Skeletal muscle satellite cell (primary cell): ENCODE measurements at regions not wholly inside any gene's neighbourhood (a gene's known extent, or its start where the extent isn't known, plus 50 kb on each side); places are given as distances from the start of the nearest gene placed in this dataset.

ENCODE experiments used
- H3K27me3 ChIP-seq: 2 replicates; pipeline ENCODE4 v1.7.0; 2013; ENCODE audit warnings: low read length; ENCODE audit not compliant: control insufficient read depth, insufficient read depth
- H3K36me3 ChIP-seq: 2 replicates; pipeline ENCODE4 v1.7.0; 2013; ENCODE audit warnings: mild to moderate bottlenecking, control low read depth, low read length; ENCODE audit not compliant: insufficient read depth
- H3K4me1 ChIP-seq: 2 replicates; pipeline ENCODE4 v1.7.0; 2013; ENCODE audit warnings: low read length; ENCODE audit not compliant: control insufficient read depth, insufficient read depth
- H3K4me2 ChIP-seq: 2 replicates; pipeline ENCODE4 v1.7.0; 2013; ENCODE audit warnings: mild to moderate bottlenecking, low read length
- H3K4me3 ChIP-seq: 2 replicates; pipeline ENCODE4 v1.7.0; 2013; ENCODE audit warnings: low read length
- H3K9ac ChIP-seq: 2 replicates; pipeline ENCODE4 v1.7.0; 2013; ENCODE audit warnings: mild to moderate bottlenecking, low read depth, low read length, moderate library complexity
- H3K9me3 ChIP-seq: replicated peaks from 2 replicates; pipeline ENCODE4 v1.7.0; 2013; ENCODE audit warnings: mild to moderate bottlenecking, control low read depth, low read length

DNA sequence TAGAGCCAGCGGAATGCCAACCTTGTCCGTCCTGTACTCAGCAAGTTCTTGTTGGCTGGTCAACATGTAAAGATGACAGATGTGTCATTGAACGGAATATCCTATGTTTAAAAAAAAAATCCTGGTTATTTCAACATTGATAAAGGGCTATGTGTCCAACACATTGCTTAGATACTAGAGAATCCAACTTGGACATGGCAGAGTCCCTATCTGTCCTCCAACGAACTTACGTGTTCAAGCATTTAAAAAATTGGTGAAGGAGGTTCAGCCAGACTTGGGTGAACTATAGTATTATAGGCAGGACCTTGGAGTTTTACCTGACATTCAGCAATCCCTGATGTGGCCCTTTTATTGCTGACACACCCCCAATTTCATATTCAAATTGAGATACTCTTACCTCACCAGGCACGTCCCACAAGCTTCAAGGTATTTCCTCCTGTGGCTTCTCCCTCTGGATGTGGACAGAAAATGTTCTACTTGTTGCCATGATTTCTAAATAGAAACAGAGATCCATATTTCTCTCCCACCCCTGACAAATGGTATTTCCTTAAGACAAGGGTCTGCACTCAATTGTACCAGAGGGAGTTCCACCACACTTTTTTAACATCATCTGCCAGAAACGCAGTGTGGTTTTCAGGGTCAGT lies 207.7 kb upstream of the TPM1 start:
- H3K4me2 ChIP-seq: no peak overlapping the region
- H3K9ac ChIP-seq: no peak overlapping the region
- H3K36me3 ChIP-seq: peaks cover 21% of the 10 kb centered on the region
- H3K9me3 ChIP-seq: no peaks in the 10 kb centered on the region
- H3K27me3 ChIP-seq: no peaks in the 10 kb centered on the region
- H3K4me3 ChIP-seq: no peak overlapping the region
- no peaks in the 10 kb centered on the region for H3K4me1 ChIP-seq

DNA sequence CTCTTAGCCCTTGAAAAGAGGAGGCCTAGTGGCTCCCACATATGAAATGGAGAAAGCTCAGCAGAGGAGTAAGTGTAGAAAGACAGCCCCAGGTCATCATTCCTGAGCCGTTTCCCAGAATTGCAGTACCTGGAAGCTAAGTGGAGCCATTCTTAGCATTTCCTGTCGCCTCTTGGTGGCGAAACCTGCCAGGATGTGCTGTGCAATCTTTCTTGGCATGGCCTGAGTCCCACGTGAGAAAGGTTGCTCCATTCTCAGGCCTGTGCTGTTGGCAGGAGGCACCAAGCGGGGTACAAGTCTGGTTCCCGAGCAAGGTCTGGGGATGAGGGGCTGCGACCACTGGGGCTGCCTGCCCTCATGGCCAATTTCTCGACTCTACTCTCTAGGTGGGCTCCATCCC lies 207.2 kb upstream of the TPM1 start:
- Histone ChIP-seq H3K4me2 (no peak overlapping the region), H3K4me3 (no peak overlapping the region), H3K9ac (no peak overlapping the region), H3K27me3 (no peaks in the 10 kb centered on the region), H3K9me3 (no peaks in the 10 kb centered on the region), H3K36me3 (peaks cover 24% of the 10 kb centered on the region), H3K4me1 (no peaks in the 10 kb centered on the region)

DNA sequence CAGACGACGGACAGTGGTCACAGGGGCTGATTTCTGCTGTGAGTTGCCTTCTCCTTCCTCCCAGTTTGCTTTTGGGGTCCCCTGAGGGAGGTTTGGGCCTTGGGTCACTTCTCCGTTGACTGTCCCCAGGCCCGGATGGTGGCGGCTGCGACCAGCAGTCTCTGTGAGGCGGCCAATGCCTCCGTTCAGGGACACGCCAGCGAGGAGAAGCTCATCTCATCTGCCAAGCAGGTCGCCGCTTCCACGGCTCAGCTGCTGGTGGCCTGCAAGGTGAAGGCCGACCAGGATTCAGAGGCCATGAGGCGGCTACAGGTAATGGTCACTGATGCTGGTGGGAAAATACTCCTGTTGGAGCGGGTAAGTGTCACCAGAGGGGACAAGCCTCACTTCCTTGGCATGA lies 206.8 kb upstream of the TPM1 start:
- H3K9ac ChIP-seq: no peak overlapping the region
- H3K4me2 ChIP-seq: no peak overlapping the region
- H3K27me3 ChIP-seq: no peaks in the 10 kb centered on the region
- H3K4me3 ChIP-seq: no peak overlapping the region
- peaks cover 24% of the 10 kb centered on the region for H3K36me3 ChIP-seq
- H3K4me1 ChIP-seq: peaks cover under 1% of the 10 kb centered on the region
- no peaks in the 10 kb centered on the region for H3K9me3 ChIP-seq

DNA sequence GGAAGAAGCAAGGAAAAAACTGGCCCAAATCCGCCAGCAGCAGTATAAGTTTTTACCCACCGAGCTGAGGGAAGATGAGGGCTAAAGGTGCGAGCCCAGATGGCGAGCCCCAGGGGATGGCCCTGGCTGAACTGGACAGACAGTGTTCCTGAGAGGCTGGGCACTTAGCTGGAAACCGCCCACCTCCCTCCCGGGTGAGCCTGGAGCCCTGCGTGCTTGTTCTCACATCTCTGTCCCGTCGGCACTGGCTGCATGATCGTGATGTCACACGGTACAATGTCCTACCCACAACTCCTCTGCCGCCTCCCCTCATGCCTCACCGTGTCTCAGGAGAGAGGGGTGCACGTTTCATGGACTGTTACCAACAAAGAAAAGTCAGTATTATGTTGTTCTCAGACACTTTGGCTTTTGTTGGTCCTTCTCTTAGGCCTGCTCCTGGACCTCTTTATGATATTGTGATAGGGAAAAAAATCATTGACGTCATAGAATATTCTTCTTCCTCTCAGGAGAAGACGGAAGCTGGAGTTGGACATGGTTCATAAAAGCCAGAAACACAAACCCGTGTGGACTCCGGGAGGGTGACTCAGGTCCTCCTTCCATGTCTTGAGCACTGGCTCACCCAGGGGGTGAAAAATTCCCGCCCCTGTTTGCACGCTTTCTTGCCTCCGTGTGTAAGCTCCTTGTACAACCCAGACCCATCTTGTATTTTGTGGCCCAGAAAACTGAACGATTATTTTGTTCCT lies 201.8 kb upstream of the TPM1 start:
- H3K9me3 ChIP-seq: no peaks in the 10 kb centered on the region
- H3K27me3 ChIP-seq: no peaks in the 10 kb centered on the region
- H3K4me3 ChIP-seq: no peak overlapping the region
- H3K4me2 ChIP-seq: no peak overlapping the region
- H3K9ac ChIP-seq: no peak overlapping the region
- H3K36me3 ChIP-seq: peaks cover 13% of the 10 kb centered on the region
- H3K4me1 ChIP-seq: peaks cover 22% of the 10 kb centered on the region

DNA sequence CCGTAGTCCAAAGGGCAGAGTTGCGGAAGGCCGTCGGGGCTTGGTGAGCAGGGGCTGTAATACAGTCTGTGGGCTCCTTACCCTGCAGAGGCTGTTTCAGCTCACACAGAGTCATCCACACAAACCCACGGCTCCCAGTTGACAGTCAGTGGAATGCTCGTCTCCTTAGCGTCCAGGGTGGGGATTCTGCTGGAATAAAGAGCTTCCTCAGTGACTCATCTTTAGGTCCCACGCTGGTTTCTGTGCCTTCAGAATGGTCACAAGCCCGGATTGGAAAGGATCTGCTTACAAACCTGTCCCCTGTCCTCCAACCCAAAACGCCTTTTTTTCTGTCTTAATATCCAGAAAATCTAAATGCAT lies 201.3 kb upstream of the TPM1 start:
- Histone ChIP-seq H3K9me3 (no peaks in the 10 kb centered on the region), H3K4me2 (no peak overlapping the region), H3K9ac (no peak overlapping the region), H3K4me3 (no peak overlapping the region), H3K4me1 (peaks cover 27% of the 10 kb centered on the region), H3K27me3 (no peaks in the 10 kb centered on the region), H3K36me3 (peaks cover 13% of the 10 kb centered on the region)

DNA sequence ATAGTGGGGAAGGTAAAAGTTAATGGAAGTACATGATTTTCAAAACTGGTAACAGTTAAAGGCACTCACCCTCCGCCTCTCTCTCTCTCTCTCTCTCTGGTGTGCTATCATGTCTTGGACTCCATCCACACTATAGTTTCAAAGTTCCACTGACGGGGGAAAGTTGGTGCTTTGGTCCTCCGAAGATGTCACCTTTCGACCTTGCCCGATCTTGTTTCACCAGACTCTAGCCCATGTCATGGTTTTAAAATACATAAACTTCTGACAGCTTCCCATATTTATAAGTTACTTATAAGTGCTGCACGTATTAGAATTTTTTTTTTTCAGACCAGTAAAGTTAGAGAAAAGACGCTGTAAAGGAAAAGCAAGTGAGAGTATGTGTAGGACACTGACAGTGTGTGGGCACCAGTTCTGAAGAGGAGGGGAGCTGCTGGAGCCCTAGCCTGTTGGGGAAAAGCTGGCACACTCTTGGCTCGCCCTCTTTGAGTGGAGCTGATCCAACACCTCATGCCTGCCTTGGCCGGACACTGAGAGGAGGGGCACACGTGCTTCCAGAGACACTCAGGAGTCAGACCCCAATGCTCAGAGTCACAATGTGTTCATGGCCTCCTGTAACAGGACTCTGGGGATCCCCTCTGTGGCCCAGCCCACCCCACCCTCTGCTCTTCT lies 200.5 kb upstream of the TPM1 start:
- H3K9me3 ChIP-seq: no peaks in the 10 kb centered on the region
- H3K9ac ChIP-seq: no peak overlapping the region
- peaks cover 27% of the 10 kb centered on the region for H3K4me1 ChIP-seq
- no peak overlapping the region for H3K4me2 ChIP-seq
- H3K27me3 ChIP-seq: no peaks in the 10 kb centered on the region
- no peak overlapping the region for H3K4me3 ChIP-seq
- H3K36me3 ChIP-seq: peaks cover 13% of the 10 kb centered on the region

DNA sequence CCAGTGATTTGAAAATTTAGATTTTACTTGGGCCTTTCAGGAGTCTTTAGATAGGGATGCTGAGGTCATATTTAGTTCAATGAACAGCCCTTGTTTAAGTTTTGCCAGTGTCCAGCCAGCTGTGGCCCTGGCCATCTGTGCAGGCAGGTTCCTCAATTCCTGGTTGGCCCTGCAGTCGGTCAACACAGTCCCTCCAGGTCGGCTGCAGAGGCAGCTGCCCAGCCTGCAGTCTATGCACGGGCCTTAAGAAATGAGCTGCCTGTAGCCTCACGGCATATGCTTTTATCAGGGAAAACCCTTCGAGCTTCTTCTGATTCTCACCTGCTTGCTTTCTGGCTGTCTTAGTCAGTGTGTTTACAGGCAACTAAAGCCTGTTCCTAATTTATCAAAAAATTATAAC lies 199.2 kb upstream of the TPM1 start:
- Histone ChIP-seq H3K27me3 (no peaks in the 10 kb centered on the region), H3K4me3 (no peak overlapping the region), H3K36me3 (peaks cover 13% of the 10 kb centered on the region), H3K9ac (no peak overlapping the region), H3K4me2 (no peak overlapping the region), H3K4me1 (peaks cover 35% of the 10 kb centered on the region), H3K9me3 (peaks cover 4% of the 10 kb centered on the region)

DNA sequence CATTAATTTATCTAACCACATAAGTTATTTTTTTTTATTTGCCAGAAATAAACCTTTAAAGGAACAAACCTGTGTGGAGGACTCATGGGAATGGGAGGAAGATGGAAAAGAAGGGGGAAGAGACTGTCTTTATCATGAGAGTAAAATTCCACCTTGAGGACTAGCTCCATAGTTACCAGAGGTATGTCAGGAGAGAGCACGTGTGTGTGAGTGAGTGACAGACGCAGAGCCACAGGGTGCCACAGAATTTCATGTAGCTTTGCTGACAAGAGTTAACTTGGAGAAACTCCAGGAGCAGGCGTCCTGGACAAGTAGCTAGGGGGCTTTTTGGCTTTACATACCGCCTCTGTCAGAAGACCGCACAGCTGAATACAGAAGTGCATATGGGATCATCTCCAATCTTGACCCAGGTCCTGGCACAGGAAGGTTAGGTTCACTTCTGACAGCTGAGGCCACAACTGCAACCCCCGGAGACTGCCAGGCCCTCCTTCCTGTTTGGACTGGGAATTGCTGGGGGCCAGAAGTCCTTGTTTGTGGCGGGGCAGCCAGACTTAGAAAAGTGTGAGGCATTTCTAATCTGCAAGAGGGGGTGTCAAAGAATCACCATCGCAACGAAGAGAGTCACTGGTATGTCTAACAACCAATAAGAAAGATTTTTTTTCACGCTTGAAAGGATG lies 197.8 kb upstream of the TPM1 start:
- H3K9ac ChIP-seq: no peak overlapping the region

DNA sequence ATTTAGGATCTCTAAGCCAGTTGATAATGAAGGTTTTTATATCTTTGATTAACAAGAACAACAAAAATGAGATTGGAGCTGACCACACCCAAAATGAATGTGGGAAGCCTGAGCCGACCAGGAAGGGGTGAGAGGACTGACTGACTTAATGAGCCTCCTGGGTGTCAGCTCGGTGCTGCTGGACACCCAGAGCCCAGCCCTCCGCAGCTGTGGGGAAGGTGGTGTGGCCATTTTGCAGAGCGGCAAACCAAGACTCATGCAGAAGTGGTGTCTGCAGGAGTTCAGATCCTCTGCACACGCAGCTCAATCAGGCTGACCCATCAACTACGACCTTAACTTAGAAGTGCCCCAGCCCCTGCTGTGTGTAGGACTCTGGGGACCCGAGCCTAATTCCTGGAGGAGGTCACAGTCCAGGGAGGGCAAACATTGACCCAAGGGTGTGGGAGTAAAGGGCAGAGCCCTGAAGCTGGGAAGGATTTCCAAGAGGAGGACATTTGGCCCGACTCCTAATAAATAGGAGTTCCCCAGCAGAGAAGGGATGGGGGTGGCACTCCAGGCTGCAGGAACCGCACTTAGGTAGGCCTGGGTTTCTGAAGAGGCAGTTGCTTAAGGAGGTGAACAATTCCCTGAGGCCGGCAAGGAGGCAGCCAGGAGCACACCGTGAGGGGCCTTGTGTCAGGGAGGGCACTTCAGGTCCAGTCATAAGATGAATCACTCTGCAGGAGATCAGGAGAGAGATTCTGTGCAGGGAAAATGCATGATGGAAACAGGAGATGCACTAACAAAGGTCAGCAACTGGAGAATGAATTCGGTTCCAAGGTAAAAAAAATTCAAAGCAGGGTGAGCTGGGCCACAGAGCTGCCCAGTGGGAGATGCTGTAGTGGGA lies 197.1 kb upstream of the TPM1 start:
- Histone ChIP-seq H3K9me3 (peaks cover 4% of the 10 kb centered on the region), H3K27me3 (no peaks in the 10 kb centered on the region), H3K4me2 (no peak overlapping the region), H3K9ac (no peak overlapping the region), H3K36me3 (no peaks in the 10 kb centered on the region), H3K4me1 (peaks cover 55% of the 10 kb centered on the region), H3K4me3 (no peak overlapping the region)

More for the DNA sequence above, 197.8 kb upstream of the TPM1 start:
- Histone ChIP-seq H3K4me1 (peaks cover 48% of the 10 kb centered on the region), H3K9me3 (peaks cover 4% of the 10 kb centered on the region), H3K4me2 (no peak overlapping the region), H3K27me3 (no peaks in the 10 kb centered on the region), H3K36me3 (peaks cover 4% of the 10 kb centered on the region), H3K4me3 (no peak overlapping the region)

DNA sequence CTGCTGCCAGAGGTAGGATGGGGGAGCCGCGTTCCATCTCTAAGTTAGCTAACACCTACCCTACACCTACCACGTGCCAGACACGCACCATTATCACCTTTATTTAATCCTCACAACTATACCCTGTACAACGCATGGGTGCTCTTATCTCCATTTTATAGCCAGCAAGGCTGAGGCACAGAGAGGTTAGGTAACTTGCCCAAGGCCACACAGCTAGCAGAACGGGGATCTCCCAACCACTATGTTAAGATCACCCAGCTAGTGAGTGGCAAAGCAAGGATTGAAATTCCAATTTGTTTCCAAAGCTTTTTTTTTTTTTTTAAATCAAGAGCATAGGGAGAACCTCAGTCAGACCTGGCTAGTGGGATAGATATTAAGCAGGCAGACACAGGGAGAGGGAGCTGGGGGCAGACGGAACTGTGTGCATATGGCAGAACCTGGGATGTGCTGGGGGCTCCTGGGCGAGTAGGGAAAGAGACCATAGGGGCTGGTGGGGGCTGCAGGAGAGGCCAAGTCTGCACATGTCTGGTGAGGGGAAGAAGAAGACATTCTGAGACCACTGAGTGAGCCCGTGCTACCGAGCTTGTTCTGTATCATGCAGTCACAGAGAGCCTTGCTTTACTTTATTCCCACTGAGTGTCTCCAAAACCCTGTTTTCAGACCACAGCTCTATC lies 196.3 kb upstream of the TPM1 start:
- no peaks in the 10 kb centered on the region for H3K27me3 ChIP-seq
- H3K36me3 ChIP-seq: no peaks in the 10 kb centered on the region
- no peak overlapping the region for H3K4me3 ChIP-seq
- no peak overlapping the region for H3K4me2 ChIP-seq
- H3K4me1 ChIP-seq: peaks cover 56% of the 10 kb centered on the region
- no peak overlapping the region for H3K9ac ChIP-seq
- peaks cover 4% of the 10 kb centered on the region for H3K9me3 ChIP-seq
